GM12874 (cell line): ENCODE measurements at regions not wholly inside any gene's neighbourhood (a gene's known extent, or its start where the extent isn't known, plus 50 kb on each side); places are given as distances from the start of the nearest gene placed in this dataset.

Experiments used
- CTCF ChIP-seq: IDR thresholded peaks from 2 replicates; pipeline ENCODE4 v1.5.1; 2011; ENCODE audit warnings: low read depth, mild to moderate bottlenecking, control low read depth, low read length, moderate library complexity; ENCODE audit not compliant: insufficient read depth

GRCh38 chr4:26000274-26000950 lies 86.4 kb downstream of the SMIM20 start:
- no peak for TF ChIP-seq CTCF

- no peak for TF ChIP-seq CTCF
These were observed 87.4 kb downstream of the SMIM20 start for GRCh38 chr4:26001413-26001812.

GRCh38 chr4:26001816-26002215 lies 87.8 kb downstream of the SMIM20 start:
- no peak for TF ChIP-seq CTCF

- TF ChIP-seq CTCF = no peak
These were observed 89.0 kb downstream of the SMIM20 start for GRCh38 chr4:26003056-26003455.

- TF ChIP-seq CTCF = no peak
These were observed 90.3 kb downstream of the SMIM20 start for GRCh38 chr4:26004290-26004689.

GRCh38 chr4:26005764-26006163 lies 91.7 kb downstream of the SMIM20 start:
- no peak for TF ChIP-seq CTCF

- TF ChIP-seq CTCF = no peak
These were observed 94.7 kb downstream of the SMIM20 start for GRCh38 chr4:26008737-26009136.

- TF ChIP-seq CTCF = no peak
These were observed 95.5 kb downstream of the SMIM20 start for GRCh38 chr4:26009502-26009901.
